Ovary (tissue), 7 donors: ENCODE measurements at regions not wholly inside any gene's neighbourhood (a gene's known extent, or its start where the extent isn't known, plus 50 kb on each side); places are given as distances from the start of the nearest gene placed in this dataset.
"Not testable (repeated sequence)": the region's sequence is repeated elsewhere in the genome, so short reads cannot be mapped to it uniquely, and the experiment has no call there.

Source experiments
- DNase-seq, 5 donors: peaks; one replicate each; pipeline ENCODE4 v3.0.0-alpha.2; 2019 to 2020
- H3K27ac ChIP-seq, 2 donors: fragments of 200-600 bp; one replicate each; pipeline versions ENCODE4 v1.5.1 to v1.8.0; 2019 to 2022
- H3K27me3 ChIP-seq: fragments of 200-600 bp; one replicate; pipeline ENCODE4 v1.8.0; 2022
- H3K36me3 ChIP-seq: fragments of 200-600 bp; sonication (generic); one replicate; pipeline ENCODE4 v1.5.1; 2019
- H3K4me1 ChIP-seq: one replicate; pipeline ENCODE4 v1.8.1; 2013; ENCODE audit warnings: mild to moderate bottlenecking, moderate library complexity; ENCODE audit not compliant: insufficient read depth
- H3K4me3 ChIP-seq: fragments of 200-600 bp; sonication (generic); one replicate; pipeline ENCODE4 v1.5.1; 2017
- H3K9me3 ChIP-seq, 2 donors: fragments of 200-600 bp in 1 of 2; sonication (generic) in 1 of 2; one replicate each; pipeline versions ENCODE4 v1.5.1 to v1.8.1; 2013 to 2019; ENCODE audit warnings: mild to moderate bottlenecking in 1 of 2, moderate library complexity in 1 of 2
- CTCF ChIP-seq, 3 donors: fragments of 450-650 bp in 2 of 3; fragments of 200-600 bp in 1 of 3; IDR thresholded peaks; one replicate each; pipeline versions ENCODE4 v1.5.1 to v1.8.0; 2016 to 2022; ENCODE audit warnings: antibody characterized with exemption in 3 of 3, mild to moderate bottlenecking in 1 of 3
- EP300 ChIP-seq: sonication (generic); formaldehyde crosslinking; IDR thresholded peaks from one replicate; pipeline ENCODE4 v1.6.1; 2017; ENCODE audit warnings: antibody characterized with exemption
- POLR2A ChIP-seq: fragments of 450-650 bp; IDR thresholded peaks from one replicate; pipeline ENCODE4 v1.6.1; 2017; ENCODE audit warnings: antibody characterized with exemption, mild to moderate bottlenecking, moderate library complexity
- WGBS, 3 donors: extraction: QIAGEN DNeasy Blood & Tissue Kit in 1 of 3; methylation state at CpG; one replicate each; pipeline versions ENCODE4 v1.1.5 to v1.1.7; 2013 to 2017; 5-methylcytosine and 5-hydroxymethylcytosine counted together
- intact Hi-C, 4 donors: fragments of 100-400 bp; cut with DNase I; formaldehyde crosslinking; loops; one replicate each; pipeline versions ENCODE4 v1.11.0 to v1.15.1; 2022 to 2023
- donor health status: DM: no; HTN: no; CAD: no; lungs with moderate emphysema.
- donor health status: DM: no; HTN: no; CAD: no.
- donor health status: Bipolar disorder and iron deficiency.
- donor health status: DM: no; HTN: no; CAD: no.
- donor health status: DM: yes; HTN: yes; CAD: no.

- H3K36me3 ChIP-seq = no peaks in the 10 kb centered on the region
- no peaks in the 10 kb centered on the region for H3K4me1 ChIP-seq
- TF ChIP-seq POLR2A (no peak), CTCF (IDR thresholded peaks at IDR 0.05) (no peak), EP300 (no peak)
- H3K27me3 ChIP-seq = no peaks in the 10 kb centered on the region
- WGBS, 3 donors = 69 to 72% (median 71%) methylated on average over 4 of the region's 4 CpGs
- DNase-seq = no peak
- no peak overlapping the region for H3K27ac ChIP-seq
- H3K4me3 ChIP-seq = no peak overlapping the region
- H3K9me3 ChIP-seq = no peaks in the 10 kb centered on the region
- intact Hi-C loops = no loop called here
These were observed 407.6 kb upstream of the SPHKAP start for GRCh38 chr2:228589115-228589514.

GRCh38 chr2:228581731-228582130, 400.2 kb upstream of the SPHKAP start:
- H3K36me3 ChIP-seq = no peaks in the 10 kb centered on the region
- intact Hi-C loops = no loop called here
- no peak overlapping the region for H3K27ac ChIP-seq
- TF ChIP-seq POLR2A = no peak
- TF ChIP-seq EP300 = no peak
- TF ChIP-seq CTCF (IDR thresholded peaks at IDR 0.05) = no peak
- no peak overlapping the region for H3K4me3 ChIP-seq
- no peaks in the 10 kb centered on the region for H3K9me3 ChIP-seq
- no peak for DNase-seq
- no peaks in the 10 kb centered on the region for H3K27me3 ChIP-seq
- H3K4me1 ChIP-seq = no peaks in the 10 kb centered on the region

- no peak for DNase-seq
- no peaks in the 10 kb centered on the region for H3K36me3 ChIP-seq
- no peaks in the 10 kb centered on the region for H3K4me1 ChIP-seq
- no peaks in the 10 kb centered on the region for H3K27me3 ChIP-seq
- no peaks in the 10 kb centered on the region for H3K9me3 ChIP-seq
- 81 to 86% (median 85%) methylated on average over 1 of the region's 1 CpG for WGBS, 3 donors
- no peak overlapping the region for H3K27ac ChIP-seq
- no peak for TF ChIP-seq POLR2A
- no peak for TF ChIP-seq EP300
- no peak for TF ChIP-seq CTCF (IDR thresholded peaks at IDR 0.05)
- H3K4me3 ChIP-seq = no peak overlapping the region
- intact Hi-C loops = no loop called here
These were observed 394.4 kb upstream of the SPHKAP start for GRCh38 chr2:228575897-228576296.

GRCh38 chr2:228568275-228568674, 386.8 kb upstream of the SPHKAP start:
- H3K4me3 ChIP-seq, H3K4me1 ChIP-seq, DNase-seq, H3K9me3 ChIP-seq, H3K27ac ChIP-seq, H3K36me3 ChIP-seq, H3K27me3 ChIP-seq, intact Hi-C loops: not testable (repeated sequence)
- 80 to 93% (median 85%) methylated on average over 28 of the region's 28 CpGs for WGBS, 3 donors

- 84 to 86% (median 86%) methylated on average over 6 of the region's 6 CpGs for WGBS, 3 donors
- H3K4me3 ChIP-seq = no peak overlapping the region
These were observed 380.3 kb upstream of the SPHKAP start for GRCh38 chr2:228561816-228562215.

More at GRCh38 chr2:228561816-228562215, 380.3 kb upstream of the SPHKAP start:
- Histone ChIP-seq H3K4me1 (peaks cover 1% of the 10 kb centered on the region), H3K27ac (no peak overlapping the region), H3K36me3 (no peaks in the 10 kb centered on the region), H3K27me3 (no peaks in the 10 kb centered on the region), H3K9me3 (no peaks in the 10 kb centered on the region)
- no peak for DNase-seq
- intact Hi-C loops = no loop called here
- TF ChIP-seq EP300 = no peak
- no peak for TF ChIP-seq CTCF (IDR thresholded peaks at IDR 0.05)
- TF ChIP-seq POLR2A = no peak
